ENCODE measurements at regions not wholly inside any gene's neighbourhood (a gene's known extent, or its start where the extent isn't known, plus 50 kb on each side); places are given as distances from the start of the nearest gene placed in this dataset.
"Not testable (repeated sequence)": the region's sequence is repeated elsewhere in the genome, so short reads cannot be mapped to it uniquely, and the experiment has no call there.

GRCh38 chr4:138112890-138113289 is 129.3 kb downstream of the SLC7A11 start:
- not testable (repeated sequence) for TF ChIP-seq CTCF (IDR thresholded peaks at IDR 0.05); POLR2AphosphoS5 (IDR thresholded peaks at IDR 0.05; ENCODE audit: low read depth, low read length); REST (IDR thresholded peaks at IDR 0.05; ENCODE audit: insufficient read depth in 1 of 2, low read depth in 2 of 2, low read length in 1 of 2); SIN3A (IDR thresholded peaks at IDR 0.05; ENCODE audit: borderline replicate concordance, insufficient read depth, low read depth, low read length)

Data from Panc1 (cell line).